Adrenal gland (tissue), 9 donors: ENCODE measurements at regions not wholly inside any gene's neighbourhood (a gene's known extent, or its start where the extent isn't known, plus 50 kb on each side); places are given as distances from the start of the nearest gene placed in this dataset.

Experiments used
- DNase-seq, 7 donors: peaks; one replicate each; pipeline ENCODE4 v3.0.0-alpha.2; 2019 to 2020
- H3K27ac ChIP-seq, 5 donors: fragments of 200-600 bp; sonication (generic) in 4 of 5; 1 replicate in 3 of 5; 2 replicates in 2 of 5; pipeline versions ENCODE4 v1.5.1 to v1.8.0; 2016 to 2020; ENCODE audit warnings: mild to moderate bottlenecking in 1 of 5
- H3K27me3 ChIP-seq: fragments of 200-600 bp; 2 replicates; pipeline ENCODE4 v1.8.0; 2021
- H3K36me3 ChIP-seq, 2 donors: fragments of 200-600 bp; replicated peaks in 1 of 2; 1 replicate in 1 of 2; 2 replicates in 1 of 2; pipeline versions ENCODE4 v1.5.1 to v1.8.0; 2018 to 2022
- H3K4me1 ChIP-seq, 2 donors: fragments of 200-600 bp; replicated peaks in 1 of 2; 1 replicate in 1 of 2; 2 replicates in 1 of 2; pipeline versions ENCODE4 v1.5.1 to v1.8.0; 2018 to 2021
- H3K4me3 ChIP-seq, 4 donors: fragments of 200-600 bp; sonication (generic) in 3 of 4; one replicate each; pipeline ENCODE4 v1.5.1; 2016 to 2018
- H3K9me3 ChIP-seq, 3 donors: fragments of 200-600 bp; sonication (generic) in 1 of 3; replicated peaks in 1 of 3; 1 replicate in 2 of 3; 2 replicates in 1 of 3; pipeline versions ENCODE4 v1.5.1 to v1.8.0; 2016 to 2021
- POLR2A ChIP-seq, 2 donors: fragments of 450-650 bp; IDR thresholded peaks; one replicate each; pipeline ENCODE4 v1.6.1; 2017; ENCODE audit warnings: antibody characterized with exemption in 2 of 2, mild to moderate bottlenecking in 2 of 2, moderate library complexity in 1 of 2
- WGBS, 4 donors: extraction: QIAGEN DNeasy Blood & Tissue Kit in 2 of 4; methylation state at CpG; one replicate each; pipeline versions ENCODE4 v1.1.5 to v1.1.7; 2013 to 2017; 5-methylcytosine and 5-hydroxymethylcytosine counted together
- intact Hi-C, 2 donors: fragments of 100-400 bp; cut with DNase I; formaldehyde crosslinking; loops; one replicate each; pipeline versions ENCODE4 v1.14.1 to v1.15.0; 2022 to 2023
- TF ChIP-seq, protein P1 (sequence below), 6 experiments: fragments of 450-650 bp in 4 of 6; fragments of 200-600 bp in 2 of 6; sonication (generic) in 1 of 6; IDR thresholded peaks; 1 replicate in 5 of 6; 2 replicates in 1 of 6; pipeline versions ENCODE4 v1.5.1 to v1.8.0; 2016 to 2021; ENCODE audit warnings: antibody characterized with exemption in 6 of 6, mild to moderate bottlenecking in 2 of 6, moderate library complexity in 1 of 6
- donor health status: healthy with polysubstance abuse.
- donor health status: Bipolar disorder and iron deficiency.
- donor health status: DM: yes; HTN: yes; CAD: no.
- donor health status: DM: no; HTN: no; CAD: no.
- donor health status: DM: no; HTN: no; CAD: no.

DNA sequence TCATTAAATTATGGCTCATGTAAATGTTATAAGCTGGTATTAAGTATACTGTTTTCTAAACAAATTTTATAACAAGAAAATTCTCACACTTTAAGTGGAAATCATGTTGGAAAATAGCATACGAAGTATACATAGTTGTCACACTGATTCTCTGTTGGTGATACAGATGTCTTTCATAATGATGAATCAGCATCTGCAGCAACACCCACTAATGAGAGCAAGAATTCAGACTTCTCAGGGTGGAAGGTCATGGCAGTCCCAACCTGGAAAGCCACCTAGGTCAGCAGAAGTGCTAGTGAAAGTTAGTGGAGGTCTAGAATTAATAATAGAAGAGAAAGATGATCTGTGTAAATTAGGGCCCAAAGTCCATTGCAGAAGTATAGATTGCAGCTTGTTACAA lies 719.7 kb upstream of the MIR17HG start:
- WGBS, 4 donors: 72 to 88% (median 82%) methylated on average over 1 of the region's 1 CpG

DNA sequence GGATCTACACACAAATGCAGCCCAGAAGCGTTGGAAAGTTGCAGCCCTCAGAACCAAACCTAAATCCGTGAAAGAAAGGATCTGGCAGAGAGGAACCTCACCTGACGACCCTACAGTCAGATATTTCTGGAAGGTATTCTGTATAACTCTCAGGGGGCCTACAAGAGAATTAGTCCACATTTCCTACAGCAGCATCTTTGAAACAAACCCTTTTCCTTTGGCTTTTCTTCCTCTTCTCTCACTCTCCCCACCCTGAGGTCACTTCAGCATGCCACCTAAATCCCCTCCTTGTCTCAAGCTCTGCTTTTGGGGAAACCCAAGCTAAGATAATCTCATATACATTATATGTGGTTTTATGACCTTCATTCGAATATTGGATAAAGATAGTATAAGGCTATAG lies 719.0 kb upstream of the MIR17HG start:
- H3K9me3 ChIP-seq: peaks cover 0 to 8% (median 0%) of the 10 kb centered on the region in 3 donors
- no peaks in the 10 kb centered on the region for H3K27me3 ChIP-seq
- no peak for DNase-seq
- H3K36me3 ChIP-seq: no peaks in the 10 kb centered on the region
- H3K27ac ChIP-seq: no peak overlapping the region
- TF ChIP-seq, protein P1, sequence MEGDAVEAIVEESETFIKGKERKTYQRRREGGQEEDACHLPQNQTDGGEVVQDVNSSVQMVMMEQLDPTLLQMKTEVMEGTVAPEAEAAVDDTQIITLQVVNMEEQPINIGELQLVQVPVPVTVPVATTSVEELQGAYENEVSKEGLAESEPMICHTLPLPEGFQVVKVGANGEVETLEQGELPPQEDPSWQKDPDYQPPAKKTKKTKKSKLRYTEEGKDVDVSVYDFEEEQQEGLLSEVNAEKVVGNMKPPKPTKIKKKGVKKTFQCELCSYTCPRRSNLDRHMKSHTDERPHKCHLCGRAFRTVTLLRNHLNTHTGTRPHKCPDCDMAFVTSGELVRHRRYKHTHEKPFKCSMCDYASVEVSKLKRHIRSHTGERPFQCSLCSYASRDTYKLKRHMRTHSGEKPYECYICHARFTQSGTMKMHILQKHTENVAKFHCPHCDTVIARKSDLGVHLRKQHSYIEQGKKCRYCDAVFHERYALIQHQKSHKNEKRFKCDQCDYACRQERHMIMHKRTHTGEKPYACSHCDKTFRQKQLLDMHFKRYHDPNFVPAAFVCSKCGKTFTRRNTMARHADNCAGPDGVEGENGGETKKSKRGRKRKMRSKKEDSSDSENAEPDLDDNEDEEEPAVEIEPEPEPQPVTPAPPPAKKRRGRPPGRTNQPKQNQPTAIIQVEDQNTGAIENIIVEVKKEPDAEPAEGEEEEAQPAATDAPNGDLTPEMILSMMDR (IDR thresholded peaks at IDR 0.05): no peak
- no peak for TF ChIP-seq POLR2A (IDR thresholded peaks at IDR 0.05)
- H3K4me1 ChIP-seq: no peaks in the 10 kb centered on the region
- intact Hi-C loops: no loop called here
- WGBS, 4 donors: 79 to 82% (median 80%) methylated on average over 4 of the region's 4 CpGs
- no peak overlapping the region for H3K4me3 ChIP-seq

More for the DNA sequence above, 719.7 kb upstream of the MIR17HG start:
- no peak for TF ChIP-seq POLR2A (IDR thresholded peaks at IDR 0.05)
- TF ChIP-seq, protein P1 (IDR thresholded peaks at IDR 0.05): no peak
- no peaks in the 10 kb centered on the region for H3K27me3 ChIP-seq
- no peak for DNase-seq
- peaks cover 0 to 8% (median 0%) of the 10 kb centered on the region in 3 donors for H3K9me3 ChIP-seq
- no peak overlapping the region for H3K27ac ChIP-seq
- H3K4me3 ChIP-seq: no peak overlapping the region
- no peaks in the 10 kb centered on the region for H3K36me3 ChIP-seq
- H3K4me1 ChIP-seq: no peaks in the 10 kb centered on the region
- intact Hi-C loops: no loop called here

DNA sequence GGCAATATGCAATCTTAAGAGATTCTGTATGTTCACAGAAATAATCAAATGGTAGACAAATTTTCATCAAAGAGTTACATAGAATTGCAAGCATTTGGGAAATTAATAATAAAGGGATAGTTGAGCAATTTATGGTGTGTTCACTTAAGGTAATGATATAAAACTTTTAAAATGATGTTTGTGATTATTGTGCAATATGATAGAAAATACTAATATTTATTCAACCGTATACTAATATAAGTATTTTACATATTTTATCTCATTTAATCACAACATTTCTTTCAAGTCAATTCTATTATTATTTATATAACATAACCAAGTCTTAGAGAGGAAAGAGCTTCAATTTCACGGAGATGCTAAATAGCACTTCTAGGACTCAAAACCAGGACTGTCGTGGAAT lies 716.8 kb upstream of the MIR17HG start:
- WGBS, 4 donors: 89 to 94% (median 92%) methylated on average over 3 of the region's 3 CpGs

DNA sequence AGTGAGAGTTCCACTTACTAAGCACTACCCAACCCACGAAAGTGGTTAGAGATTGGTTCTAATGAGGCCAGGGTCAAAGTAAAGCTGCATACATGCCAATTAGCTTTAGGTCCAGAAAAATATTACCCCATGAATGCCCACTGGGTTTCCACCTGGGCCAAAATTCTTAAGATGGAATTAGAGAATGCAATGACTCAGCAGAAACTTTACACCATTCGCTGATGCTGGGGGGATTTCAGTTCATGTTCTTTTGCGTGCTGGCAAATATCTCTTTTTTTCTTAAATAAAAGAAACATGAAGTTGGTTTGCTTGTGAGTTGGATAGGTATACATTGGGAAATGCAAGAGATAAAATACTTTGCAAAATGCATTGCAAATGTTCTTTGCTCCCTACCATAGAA lies 715.3 kb upstream of the MIR17HG start:
- intact Hi-C loops: no loop called here
- TF ChIP-seq POLR2A (IDR thresholded peaks at IDR 0.05): no peak
- TF ChIP-seq, protein P1 (IDR thresholded peaks at IDR 0.05): no peak
- WGBS, 4 donors: 84 to 87% (median 86%) methylated on average over 3 of the region's 3 CpGs

More for the DNA sequence above, 716.8 kb upstream of the MIR17HG start:
- TF ChIP-seq, protein P1 (IDR thresholded peaks at IDR 0.05): no peak
- no peak for TF ChIP-seq POLR2A (IDR thresholded peaks at IDR 0.05)
- intact Hi-C loops: no loop called here
- Histone ChIP-seq H3K27me3 (no peaks in the 10 kb centered on the region), H3K9me3 (peaks cover 0 to 8% (median 0%) of the 10 kb centered on the region in 3 donors), H3K36me3 (no peaks in the 10 kb centered on the region), H3K27ac (no peak overlapping the region), H3K4me3 (no peak overlapping the region), H3K4me1 (no peaks in the 10 kb centered on the region)
- no peak for DNase-seq

More for the DNA sequence above, 715.3 kb upstream of the MIR17HG start:
- no peak for DNase-seq
- Histone ChIP-seq H3K4me3 (no peak overlapping the region), H3K27me3 (no peaks in the 10 kb centered on the region), H3K27ac (no peak overlapping the region), H3K36me3 (no peaks in the 10 kb centered on the region), H3K4me1 (no peaks in the 10 kb centered on the region), H3K9me3 (no peaks in the 10 kb centered on the region)
